HG03571 (cell line): ENCODE measurements at regions not wholly inside any gene's neighbourhood (a gene's known extent, or its start where the extent isn't known, plus 50 kb on each side); places are given as distances from the start of the nearest gene placed in this dataset.

Source experiments
- ATAC-seq: cut with Tn5 transposase; IDR thresholded peaks from one replicate; pipeline ENCODE4 v1.9.1; 2021; ENCODE audit not compliant: unreplicated experiment

- ATAC-seq, result no peak
These were observed 1056.6 kb upstream of the NXPH2 start for GRCh38 chr2:139836769-139837168.

- ATAC-seq, result no peak
These were observed 1054.9 kb upstream of the NXPH2 start for GRCh38 chr2:139835101-139835500.

DNA sequence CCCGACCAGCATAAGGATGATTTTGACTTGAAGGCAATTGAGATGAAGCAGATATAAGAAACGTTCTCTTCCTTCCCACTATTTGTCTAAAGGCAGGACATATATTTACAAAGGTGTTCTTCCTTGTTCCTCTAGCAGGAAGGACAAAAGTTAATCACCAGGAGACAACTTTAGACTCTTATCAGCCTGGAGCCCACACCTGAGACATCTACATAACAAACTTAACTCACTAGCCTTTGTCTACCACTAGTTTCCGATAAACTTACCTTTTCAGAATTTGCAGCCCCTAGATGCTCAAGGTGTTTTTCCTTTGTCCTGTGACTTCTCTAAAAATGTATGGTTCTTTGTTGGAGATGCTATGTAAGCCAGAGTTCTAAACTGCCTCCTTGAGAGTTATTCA is 1047.8 kb upstream of the NXPH2 start:
- ATAC-seq, result no peak

DNA sequence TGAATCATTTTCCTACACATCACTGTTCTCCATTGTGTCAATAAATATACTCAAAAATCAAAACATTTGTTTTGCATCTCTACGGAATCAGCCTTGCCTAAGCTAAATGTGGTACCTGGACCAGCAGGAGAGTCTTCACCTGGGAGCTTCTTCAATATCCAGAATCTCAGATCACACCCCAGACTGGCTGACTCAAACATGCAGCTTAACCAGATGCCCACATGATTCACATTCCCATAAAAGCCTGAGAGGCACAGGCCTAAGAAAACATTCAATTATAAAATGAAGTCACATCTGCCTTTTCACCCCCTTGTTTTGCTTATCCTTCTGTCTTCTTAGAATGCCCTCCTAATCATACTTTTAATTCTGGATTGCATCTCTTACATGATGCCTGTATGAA is 1045.5 kb upstream of the NXPH2 start:
- ATAC-seq, result no peak

DNA sequence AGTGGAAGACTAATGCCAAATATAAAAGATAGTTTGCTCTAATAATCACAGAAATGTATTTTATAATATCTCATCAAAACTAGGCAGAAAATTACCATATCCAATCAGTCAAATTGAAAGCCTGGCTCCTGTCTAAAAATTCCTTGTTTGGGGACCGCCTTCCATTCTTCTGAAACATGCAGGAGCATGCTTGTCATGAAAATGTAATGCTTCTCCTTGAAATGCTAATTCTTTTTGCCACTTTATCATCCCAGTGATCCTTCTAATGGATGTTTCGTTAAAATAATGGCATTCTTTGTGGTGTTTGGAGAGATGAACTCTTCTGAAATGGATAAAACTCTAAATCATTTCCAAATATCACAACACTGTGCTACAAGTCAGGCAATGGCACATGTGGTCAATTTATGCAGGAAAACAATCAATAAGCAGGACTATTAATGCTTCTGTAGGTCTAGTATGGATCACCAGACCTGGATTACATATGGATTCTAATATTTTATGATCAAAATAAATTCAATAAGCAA is 1039.1 kb upstream of the NXPH2 start:
- ATAC-seq, result no peak

DNA sequence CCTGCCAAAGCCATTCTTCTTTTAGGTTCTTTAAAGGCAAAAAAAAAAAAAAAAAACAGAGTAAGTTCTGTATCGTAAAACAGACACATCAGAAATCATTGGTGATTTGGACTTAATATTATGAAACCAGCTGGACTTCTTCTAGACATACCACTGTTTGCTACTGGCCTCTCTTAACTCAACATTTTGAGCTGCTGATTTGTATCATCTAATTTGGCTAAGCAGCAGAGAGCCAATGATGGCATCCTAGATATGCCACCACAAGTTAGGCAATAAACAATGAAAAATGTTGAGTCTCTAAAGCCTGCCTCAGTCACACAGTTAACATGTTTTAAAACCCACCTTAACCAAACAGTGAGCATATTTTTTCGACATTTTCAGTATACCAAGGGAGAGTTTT is 1034.3 kb upstream of the NXPH2 start:
- no peak for ATAC-seq

DNA sequence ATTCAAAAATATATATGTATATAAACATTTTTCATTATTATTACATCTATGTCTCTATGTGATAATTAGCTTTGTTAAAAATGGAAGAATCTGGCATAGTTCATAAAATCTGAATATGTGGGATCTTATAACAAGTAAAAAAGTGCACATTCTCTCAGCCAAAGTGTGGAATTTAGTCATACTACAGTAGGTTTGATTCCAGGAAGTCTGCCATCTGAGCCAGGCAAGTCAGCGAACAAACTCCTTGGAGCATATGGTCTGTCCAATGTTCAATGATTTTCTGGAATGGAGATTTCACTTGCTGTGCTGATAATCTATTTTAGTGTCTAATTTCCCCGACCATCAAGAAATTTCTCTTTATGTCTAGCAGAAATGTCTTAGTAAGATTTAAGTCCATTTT is 1033.2 kb upstream of the NXPH2 start:
- no peak for ATAC-seq

DNA sequence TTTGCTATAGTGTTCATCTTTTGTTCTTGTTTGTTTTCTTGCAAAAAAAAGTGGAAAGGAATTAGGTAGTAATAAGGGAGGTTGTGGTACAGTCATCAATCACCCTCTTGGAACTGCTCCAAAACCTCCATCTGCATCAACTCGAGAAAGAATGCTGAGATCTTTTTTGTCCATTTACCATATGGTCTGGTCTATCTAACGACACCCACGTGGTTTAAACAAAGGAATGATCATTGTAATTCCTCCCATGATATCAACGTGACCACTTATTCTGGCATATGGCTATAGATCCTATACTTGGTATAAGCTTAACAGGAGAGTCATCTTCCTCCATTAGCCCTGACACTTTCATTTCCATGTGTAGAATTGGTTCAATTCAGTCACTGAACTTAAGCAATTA is 1025.3 kb upstream of the NXPH2 start:
- no peak for ATAC-seq

GRCh38 chr2:139798391-139798790 is 1018.2 kb upstream of the NXPH2 start:
- no peak for ATAC-seq

DNA sequence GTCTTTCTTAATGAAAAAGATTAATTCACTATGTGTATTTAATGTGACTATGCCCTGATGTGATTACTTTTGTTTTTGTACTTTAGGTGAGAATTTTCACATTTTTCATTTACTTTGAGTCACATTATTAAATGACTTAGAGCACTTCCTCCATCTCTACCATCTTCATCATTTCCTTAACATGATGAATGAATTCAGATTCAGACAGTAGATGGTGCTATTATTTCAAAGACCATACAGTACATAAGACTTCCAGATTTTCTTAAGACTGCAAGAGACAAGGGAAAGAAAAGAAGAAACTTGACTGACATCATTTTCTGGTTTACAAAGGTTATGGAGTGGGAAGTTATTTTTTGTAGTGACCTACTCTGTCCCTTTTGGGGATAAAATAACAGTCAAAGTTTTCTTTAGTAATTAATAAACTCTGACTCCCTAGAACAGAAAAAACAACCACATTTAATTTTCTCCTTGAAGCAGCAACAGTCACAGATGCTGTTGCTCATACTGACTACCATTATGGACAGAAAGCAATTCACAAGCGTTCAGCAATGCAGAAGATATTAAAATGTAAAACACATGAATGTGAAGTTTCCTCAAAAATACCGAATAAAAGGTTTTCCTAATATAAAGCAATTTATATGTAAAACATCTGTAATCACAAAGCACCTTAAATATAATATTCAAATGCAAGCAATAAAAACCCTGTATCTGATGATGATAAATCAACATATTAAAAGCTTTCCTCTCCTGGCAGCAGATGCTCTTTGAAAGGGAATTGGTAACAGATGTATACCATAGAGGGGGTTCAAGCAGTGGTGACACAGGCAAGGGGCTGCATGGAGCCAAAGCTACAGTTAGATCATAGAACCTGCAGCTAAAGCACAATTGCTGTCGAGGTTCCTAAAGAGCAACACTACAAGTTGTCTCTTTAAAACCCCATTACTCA is 1010.9 kb upstream of the NXPH2 start:
- ATAC-seq, result no peak

GRCh38 chr2:139790136-139790535 is 1009.9 kb upstream of the NXPH2 start:
- no peak for ATAC-seq

GRCh38 chr2:139778732-139779131 is 998.5 kb upstream of the NXPH2 start:
- no peak for ATAC-seq

DNA sequence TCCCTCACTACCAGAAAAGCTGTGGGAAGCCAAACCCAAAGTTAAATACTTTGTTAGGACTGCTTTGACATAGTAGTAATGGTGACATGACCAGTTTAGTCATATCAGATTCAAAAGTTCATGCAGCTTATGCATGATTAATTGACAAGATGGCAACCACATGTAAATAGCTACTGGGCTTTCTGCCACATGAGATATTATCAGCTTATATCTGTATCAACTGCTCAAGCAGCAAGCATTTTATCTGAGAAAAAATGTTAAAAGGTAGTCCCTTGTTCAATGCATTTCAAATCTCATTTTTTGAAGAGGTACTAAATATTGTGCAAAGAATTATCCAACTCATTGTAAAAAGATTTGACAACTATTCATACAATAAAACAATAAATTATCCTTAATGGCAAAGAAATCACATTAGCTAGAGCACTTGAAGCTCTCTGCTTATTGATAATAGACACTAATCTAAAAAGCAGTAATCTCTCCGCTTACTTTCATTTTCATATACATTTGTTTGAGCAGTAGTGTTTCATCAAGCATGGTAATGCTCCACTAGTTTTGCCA is 993.6 kb upstream of the NXPH2 start:
- no peak for ATAC-seq

DNA sequence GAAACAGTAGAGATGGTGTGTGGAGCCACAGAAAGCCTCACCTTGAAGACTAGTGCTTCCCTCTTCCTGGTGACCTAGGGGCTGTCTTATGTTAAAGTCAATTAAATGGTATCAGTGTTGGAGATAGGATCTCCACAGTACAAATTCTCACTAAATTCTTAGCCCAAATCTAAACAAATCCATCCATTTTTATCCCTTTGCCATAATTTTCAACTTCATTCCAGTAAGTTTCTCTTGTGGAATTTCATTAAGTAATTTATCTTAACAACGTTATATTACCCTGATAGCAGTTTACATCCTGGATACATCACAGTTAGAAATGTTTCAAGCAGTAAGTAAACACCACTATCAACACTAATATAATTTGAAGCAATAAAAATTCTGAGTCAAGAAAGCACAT is 989.4 kb upstream of the NXPH2 start:
- ATAC-seq, result no peak

DNA sequence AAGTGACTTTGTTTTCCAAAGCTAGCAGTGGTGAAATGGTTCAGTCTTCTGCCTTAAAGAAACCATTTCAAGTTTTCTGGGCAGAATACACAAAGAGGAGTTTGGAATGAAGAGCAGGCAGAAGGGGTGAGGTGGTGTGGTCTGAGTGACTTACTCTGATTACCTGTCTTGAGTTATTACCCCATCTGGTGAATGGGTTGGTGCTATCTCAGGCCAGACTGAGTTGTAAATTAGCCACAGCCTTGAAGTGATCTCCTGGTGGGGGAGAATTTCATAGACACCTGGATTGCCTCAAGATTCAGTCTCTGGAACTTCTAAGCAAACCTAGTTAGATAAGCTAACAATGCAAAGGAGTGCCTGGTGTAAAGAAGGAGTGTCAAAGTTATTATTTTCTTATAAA is 983.5 kb upstream of the NXPH2 start:
- ATAC-seq, result no peak

GRCh38 chr2:139759000-139759505 is 978.9 kb upstream of the NXPH2 start:
- ATAC-seq, result no peak

DNA sequence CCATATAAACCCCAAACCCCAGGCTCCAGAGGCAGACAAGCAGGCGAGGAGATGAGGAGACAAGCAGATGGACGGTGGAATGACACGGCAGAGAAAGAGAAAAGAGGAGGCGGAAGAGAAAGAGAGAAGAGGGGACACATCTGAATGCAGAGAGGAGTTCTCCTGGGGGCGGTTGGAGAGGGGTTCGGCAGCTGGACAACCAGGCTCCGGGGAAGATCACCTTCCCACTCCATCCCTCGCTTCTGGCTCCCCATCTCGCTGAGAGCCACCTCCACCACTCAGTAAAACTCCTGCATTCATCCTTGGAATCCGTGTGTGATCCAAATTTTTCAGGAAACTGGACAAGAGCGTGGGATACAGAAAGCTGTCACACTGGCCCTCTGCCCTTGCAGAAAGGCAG is 966.7 kb upstream of the NXPH2 start:
- ATAC-seq, result no peak

- no peak for ATAC-seq
These were observed 964.1 kb upstream of the NXPH2 start for GRCh38 chr2:139744273-139744672.

GRCh38 chr2:139742216-139743172 is 962.3 kb upstream of the NXPH2 start:
- ATAC-seq, result no peak

GRCh38 chr2:139737659-139738058 is 957.5 kb upstream of the NXPH2 start:
- ATAC-seq, result no peak

DNA sequence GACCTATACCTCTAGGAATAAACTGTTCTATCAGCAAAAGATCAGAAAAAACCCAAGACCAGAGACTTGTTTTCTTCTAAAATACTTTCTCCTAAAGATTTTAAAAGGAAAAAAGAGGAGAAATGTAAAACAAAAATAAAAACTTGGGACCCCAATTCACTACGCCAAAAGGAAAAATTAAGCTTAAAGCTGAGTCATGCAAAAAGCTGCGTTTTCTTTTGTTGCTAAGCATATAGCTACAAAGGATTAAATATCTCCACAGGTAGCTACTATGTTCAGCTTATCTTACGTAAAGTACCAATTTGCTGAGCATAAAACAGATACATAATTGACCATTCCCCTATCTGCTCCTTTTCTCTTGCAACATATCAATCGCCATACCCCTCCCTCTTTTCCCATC is 950.0 kb upstream of the NXPH2 start:
- ATAC-seq, result no peak
